SKM-1 treated with dmso at 0.1 percent for 144 hours (cell line): ENCODE measurements at regions not wholly inside any gene's neighbourhood (a gene's known extent, or its start where the extent isn't known, plus 50 kb on each side); places are given as distances from the start of the nearest gene placed in this dataset.

ENCODE experiments used
- DNase-seq: peaks from one replicate; lab custom pipeline; 2025; ENCODE audit not compliant: unreplicated experiment; lab: John Stamatoyannopoulos, UW

DNA sequence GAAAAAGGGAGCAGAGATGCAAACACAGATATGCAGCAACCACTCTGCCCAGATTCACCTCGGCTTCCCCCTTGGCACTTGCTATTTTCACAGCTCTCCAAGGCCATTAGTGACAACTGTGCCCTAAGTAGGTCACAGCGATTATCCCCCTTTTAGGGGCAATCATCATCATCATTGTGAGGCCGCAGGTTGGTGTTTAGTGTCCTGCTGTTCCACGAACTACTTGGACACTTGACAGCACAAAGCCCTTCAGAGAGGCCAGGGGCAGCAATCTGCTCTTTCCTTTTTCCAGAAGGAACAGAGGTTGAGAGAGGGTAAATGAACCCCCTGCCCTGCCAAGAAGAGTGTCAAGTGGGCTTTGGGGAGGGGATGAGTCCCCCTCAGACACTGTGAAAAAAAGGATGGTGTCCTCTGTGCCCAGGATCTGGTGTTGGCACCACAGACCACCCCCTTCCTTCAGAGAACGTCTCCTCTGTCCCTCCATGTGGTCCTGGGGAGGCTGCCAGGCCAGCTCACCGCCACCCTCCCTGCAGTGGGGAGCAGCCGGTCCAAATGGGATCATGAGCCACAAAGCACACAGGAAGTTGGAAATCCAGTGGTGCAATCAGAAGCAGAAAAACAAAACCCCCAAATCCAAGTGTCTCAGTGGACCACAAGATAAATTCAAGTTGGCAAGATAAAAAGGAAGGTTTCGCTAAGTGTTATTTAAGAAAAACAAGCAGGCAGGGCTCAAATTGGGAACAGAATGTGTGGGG lies 78.4 kb upstream of the MED9 start:
- no peak for DNase-seq

DNA sequence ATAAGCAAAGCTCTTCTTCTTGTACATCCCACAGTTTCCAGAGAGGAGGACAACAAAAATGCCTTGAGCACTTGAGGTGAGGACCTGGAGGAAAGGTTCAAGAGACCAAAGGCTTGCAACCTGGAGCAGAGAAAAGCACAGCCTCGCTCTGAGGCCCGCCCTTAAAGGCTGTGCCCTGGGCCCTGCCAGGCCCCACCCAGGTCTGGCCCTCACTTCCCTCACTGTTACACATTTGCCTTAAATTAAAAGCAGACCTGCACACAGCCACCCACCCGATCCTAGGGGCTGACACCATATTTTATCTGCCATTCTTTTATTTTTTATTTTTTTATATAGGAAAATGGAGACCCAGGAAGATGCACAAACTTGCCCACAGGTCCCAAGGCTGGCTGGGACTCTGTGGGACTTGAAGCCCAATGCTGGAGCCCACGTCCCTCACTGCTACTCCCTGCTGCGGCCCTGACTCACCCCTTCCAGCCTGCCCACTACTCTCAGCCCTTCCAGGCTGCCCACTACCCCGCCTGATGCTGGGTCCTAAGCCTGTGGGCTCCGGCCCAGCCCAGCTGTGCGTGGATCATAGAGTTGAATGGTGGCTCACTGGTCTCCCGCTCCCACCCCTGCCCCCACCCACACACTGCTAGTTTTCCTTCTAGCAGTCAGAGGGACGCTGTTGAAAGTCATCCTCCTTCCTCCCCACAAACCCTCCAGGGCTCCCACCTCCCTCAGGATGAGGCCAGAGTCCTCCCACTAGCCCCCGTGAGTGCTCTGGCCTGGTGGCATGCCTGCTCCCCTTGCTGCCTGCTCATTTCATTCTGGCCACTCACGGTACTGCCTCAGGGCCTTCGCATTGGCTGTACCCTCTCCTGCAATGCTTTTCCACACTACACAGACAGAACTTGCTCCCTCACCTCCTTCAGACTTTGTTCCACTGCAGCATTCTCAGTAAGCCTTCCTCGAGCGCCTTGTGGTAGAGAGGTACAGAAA lies 77.6 kb upstream of the MED9 start:
- DNase-seq = no peak

DNA sequence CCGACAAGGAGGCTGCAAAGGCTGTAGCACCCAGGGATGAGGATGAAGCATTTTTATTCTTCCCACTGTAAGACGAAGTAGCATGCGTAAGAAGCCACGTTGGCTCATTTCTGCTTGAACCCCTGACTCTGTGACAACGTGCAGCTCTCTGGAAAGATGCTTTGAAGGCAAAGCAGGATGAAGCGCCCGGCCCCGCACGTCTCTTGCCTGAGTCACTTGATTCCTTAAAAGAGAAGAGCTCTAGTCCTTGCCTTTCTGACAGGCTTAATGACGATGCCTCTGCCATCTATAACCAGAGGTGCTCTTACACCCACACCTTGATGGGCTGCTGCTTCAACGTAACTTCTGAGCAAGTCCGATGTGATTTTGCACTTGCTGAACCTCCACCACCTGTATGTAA lies 76.7 kb upstream of the MED9 start:
- no peak for DNase-seq

- DNase-seq = no peak
Observed at GRCh38 chr17:17400566-17401184, 76.1 kb upstream of the MED9 start.

GRCh38 chr17:17401271-17401781 lies 75.5 kb upstream of the MED9 start:
- DNase-seq = no peak

GRCh38 chr17:17402558-17402957 lies 74.2 kb upstream of the MED9 start:
- DNase-seq = no peak

GRCh38 chr17:17403065-17403464 lies 73.7 kb upstream of the MED9 start:
- no peak for DNase-seq

DNA sequence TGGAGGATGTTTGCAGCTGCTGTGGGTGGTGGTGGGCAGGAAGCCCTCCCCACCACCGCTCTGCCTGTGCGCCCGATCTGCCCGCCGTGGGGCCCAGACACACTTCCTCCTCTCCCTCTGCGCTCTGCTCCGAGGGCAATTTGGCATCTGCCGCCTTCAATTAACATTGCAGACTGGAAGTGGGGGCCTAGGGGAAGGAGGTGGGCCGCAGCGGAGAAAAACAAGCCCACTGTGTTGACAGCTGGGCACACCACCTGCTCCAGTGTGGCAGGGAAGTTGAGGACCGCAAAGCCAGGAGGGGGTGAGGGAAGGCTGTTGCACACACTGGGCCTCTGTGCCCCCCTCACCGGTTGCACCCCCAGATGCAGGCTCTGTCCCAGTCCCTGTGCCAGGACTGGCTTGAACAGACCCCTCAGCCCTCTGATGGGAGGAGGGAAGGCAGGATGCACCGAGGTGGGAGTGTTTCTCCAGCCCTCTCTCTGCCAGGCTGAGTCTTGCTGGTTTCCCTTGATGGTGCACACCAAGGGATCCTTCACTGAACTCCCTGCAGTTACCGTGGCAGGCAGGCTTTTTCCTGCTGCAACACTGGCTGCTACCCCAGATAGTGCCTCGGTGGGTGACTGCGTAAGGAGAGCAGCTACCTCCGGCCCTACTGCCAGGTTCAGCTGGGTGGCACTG lies 72.8 kb upstream of the MED9 start:
- peak; percentile 32 for DNase-seq

- DNase-seq = no peak
Observed at GRCh38 chr17:17405673-17406072, 71.1 kb upstream of the MED9 start.

DNA sequence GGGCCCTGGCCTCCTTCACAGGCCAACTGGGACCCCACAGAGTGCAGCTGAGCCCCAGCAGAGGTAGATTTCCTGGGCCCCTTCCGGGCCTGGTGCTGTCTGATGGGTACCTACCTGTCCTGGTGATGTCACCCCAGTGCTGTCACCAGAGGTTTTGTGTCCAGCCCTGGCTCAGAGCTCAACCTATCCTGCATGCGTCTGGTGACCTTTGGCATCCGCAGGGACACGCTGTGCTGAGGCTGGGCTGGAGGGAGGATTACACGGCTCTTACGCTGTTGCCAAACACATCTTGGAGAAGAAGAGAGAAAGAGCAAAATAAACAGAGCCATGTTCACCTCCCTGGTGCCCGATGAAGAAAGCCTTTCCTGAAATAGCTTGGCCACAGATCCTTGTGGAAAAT lies 70.6 kb upstream of the MED9 start:
- no peak for DNase-seq

- DNase-seq = peak; percentile 54
Observed at GRCh38 chr17:17408236-17408794, 68.5 kb upstream of the MED9 start.

- DNase-seq = no peak
Observed at GRCh38 chr17:17410357-17410756, 66.4 kb upstream of the MED9 start.

- no peak for DNase-seq
Observed at GRCh38 chr17:17411692-17412091, 65.1 kb upstream of the MED9 start.

DNA sequence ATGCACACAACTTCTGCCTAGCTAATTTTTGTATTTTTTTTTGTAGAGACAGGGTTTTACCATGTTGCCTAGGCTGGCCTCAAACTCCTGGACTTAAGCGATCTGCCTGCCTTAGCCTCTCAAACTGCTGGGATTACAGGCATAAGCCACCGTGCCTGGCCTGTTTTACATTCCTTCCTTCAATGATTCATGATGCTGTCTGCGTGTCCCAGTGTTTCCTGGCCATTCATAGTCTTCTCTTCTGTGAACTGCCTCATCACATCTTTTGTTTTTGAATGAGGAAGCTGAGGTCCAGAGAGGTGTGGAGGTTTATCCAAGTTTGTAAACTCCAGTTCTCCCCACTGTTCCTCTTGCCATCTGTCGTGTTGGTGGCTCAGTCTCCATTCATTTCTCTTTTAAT lies 64.5 kb upstream of the MED9 start:
- DNase-seq = no peak

DNA sequence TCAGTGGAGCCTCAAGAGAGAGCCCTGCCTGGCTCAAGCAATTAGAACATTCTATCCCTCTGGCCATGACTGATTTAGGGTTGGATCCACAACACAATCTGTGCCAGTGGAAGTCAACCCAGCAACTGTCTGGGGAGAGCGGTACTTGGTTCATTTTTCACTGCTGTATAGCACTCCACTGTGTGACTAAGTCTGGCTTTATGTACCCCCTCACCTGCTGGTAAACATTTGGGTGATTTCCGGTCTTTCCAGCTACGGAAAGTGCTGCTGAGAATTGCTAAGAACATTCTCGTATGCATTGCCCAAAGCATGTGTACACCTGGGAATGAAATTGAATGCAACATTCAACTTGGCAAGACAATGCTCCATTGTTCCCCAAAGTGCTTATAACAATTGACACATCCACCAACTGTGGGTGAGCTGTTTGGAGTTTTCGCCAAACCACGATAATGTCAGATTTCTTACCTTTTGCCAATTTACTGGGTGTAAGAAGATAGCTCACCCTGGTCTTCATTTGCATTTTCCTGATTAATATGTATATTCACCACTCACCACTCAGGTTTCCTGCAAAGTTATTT lies 63.5 kb upstream of the MED9 start:
- no peak for DNase-seq

GRCh38 chr17:17413821-17414220 lies 63.0 kb upstream of the MED9 start:
- no peak for DNase-seq

GRCh38 chr17:17414341-17414805 lies 62.4 kb upstream of the MED9 start:
- DNase-seq = no peak

DNA sequence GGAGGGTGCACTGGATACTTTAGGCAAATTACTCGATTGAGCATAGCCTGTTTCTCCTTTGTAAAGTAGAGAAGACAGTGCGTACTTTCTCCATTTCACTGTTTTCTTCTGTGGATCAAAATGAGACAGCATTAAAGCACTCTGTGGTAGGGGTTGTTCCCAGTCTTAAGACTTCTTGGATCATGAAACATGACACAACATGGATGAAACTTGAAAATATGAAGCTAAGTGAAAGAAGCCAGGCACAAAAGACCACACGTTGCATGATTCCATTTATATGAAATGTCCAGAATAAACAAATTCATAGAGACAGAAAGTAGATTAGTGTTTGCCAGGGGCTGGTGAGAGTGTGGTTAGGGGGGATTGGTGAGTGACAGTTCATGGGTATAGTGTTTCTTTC lies 61.8 kb upstream of the MED9 start:
- DNase-seq = no peak

- DNase-seq = peak; percentile 92
Observed at GRCh38 chr17:17416007-17416399, 60.8 kb upstream of the MED9 start.
